KBM-7 (cell line): ENCODE measurements at regions not wholly inside any gene's neighbourhood (a gene's known extent, or its start where the extent isn't known, plus 50 kb on each side); places are given as distances from the start of the nearest gene placed in this dataset.

Source experiments
- DNase-seq: peaks from one replicate; pipeline ENCODE4 v3.0.0-alpha.2; 2015
- in situ Hi-C: fragments of 300-500 bp; cut with MboI; formaldehyde crosslinking; loops from 2 replicates; pipeline ENCODE4 v1.14.3; 2020; ENCODE audit warnings: low sequenced_read_pairs, low pct_unique_long_range_greater_than_20kb, mixed read lengths

DNA sequence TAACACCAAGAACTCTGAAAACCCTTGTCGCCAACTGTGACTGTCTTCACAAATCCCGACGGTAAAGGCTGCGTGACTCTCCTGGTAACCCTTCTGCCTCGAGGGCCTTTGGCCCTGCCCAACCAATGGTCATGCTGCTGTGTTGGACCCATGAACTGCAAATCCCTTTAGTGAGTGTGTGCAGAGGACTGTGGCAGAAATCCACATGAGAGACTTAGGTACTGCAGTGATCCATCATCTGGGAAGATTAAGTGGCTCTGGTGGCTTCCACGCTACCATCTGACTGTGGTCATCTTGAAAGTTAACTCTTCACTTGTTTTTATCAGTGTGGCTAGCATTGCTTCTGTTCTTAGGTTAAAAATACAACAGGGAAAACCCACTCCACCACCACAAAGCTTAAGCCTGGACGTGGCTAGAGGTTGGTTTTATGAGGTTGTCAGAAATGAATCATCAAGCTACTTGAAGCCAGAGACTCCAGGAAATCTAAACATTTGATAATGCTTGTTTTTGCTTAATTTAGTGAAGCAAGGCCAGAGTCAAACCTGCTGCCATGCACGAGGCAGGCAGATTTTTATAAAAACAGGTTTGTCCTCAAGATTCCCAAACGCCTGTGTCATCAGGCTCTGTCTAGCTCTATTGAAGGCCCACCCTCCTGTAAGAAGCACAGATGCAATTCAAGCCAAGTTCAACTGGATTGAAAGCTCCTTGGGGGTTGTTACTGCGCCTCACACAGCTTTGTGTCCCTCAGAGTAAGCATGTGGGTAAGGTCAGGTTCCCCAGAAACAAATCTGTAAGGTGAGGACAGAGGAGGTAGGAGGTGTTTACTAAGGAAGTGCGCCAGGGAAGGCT, 52.7 kb upstream of the ERCC6L2 start:
- DNase-seq = no peak
- in situ Hi-C loops = no loop called here

DNA sequence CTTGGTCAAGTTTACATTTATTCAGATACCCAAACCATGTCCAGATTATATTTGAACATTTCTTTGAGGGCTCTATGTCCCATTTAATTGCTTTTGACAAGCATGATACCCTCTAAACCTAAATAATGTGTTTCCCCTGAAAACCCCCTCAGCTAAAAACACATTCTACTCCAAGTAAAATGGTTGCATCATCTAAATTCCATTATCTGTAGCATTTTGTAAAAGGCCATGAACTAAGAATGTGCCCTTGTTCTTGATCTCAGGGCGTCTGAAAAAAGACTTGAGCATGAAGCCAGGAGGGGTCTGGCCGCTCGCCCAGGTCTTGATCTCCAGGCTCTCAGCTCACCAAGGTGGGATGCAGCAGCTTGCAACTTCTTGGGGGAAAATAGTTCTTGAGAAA, 53.5 kb upstream of the ERCC6L2 start:
- no peak for DNase-seq
- in situ Hi-C loops = no loop called here

DNA sequence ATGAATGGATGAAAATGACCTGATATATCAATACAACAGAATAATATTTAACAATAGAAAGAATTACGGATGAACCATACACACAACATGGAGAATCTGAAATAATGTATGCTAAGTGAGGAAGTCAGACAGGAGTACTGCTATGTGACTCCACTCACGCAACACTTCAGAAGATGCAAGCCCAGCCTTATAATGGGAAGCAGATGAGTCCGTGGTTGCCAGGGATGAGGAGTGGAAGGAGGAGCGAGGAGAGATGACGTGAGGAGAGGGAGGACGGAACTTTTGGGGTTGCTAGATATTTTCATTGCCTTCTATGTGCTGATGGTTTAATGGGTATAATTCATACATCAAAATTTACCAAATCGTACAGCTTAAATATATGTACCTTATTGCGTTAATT, 55.4 kb upstream of the ERCC6L2 start:
- in situ Hi-C loops = no loop called here
- DNase-seq = no peak

- in situ Hi-C loops = no loop called here
- DNase-seq = no peak
Observed at GRCh38 chr9:95819636-95820035, 55.9 kb upstream of the ERCC6L2 start.

GRCh38 chr9:95817205-95817604, 58.3 kb upstream of the ERCC6L2 start:
- in situ Hi-C loops = no loop called here
- no peak for DNase-seq

DNA sequence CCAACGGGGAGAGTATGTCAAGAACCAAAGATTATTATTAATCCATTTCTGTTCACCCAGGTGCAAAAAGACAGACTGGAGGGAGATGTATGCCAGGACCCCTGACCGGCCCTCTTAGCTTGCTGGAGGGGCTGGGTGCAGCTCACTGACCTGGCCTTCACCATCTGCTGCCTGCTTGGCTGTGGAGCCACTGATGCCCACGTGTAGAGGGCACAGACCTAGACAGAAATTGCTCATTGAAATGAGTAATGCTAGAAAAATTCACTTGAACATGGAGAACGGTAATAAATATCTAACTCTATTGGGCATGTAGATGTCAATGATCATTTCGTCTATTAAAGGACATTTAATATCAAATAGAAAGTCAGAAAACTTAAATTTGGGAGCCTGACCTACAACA, 58.8 kb upstream of the ERCC6L2 start:
- in situ Hi-C loops = no loop called here
- no peak for DNase-seq

DNA sequence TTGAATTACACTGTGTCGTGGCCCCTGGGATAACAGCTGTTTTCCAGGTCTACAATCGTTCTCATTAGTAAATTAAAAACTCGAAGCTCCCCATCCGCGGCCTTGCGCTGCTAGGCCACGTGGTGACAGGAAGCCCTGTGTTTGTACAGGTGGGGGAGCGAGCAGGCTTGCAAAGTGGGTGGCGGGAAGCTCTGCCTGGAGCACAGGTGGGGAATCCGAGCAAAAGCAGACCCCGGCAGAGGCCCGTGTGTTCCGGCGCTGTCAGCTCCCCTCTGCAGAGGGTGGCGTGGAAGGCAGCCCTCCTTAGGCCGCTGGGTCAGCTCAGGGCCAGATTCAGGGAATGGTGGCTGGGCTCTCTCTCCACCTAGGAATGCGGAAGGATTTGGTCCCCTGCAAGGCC, 59.5 kb upstream of the ERCC6L2 start:
- in situ Hi-C loops = no loop called here
- DNase-seq = no peak

GRCh38 chr9:95815133-95815532, 60.4 kb upstream of the ERCC6L2 start:
- in situ Hi-C loops = no loop called here
- no peak for DNase-seq

GRCh38 chr9:95813923-95814322, 61.6 kb upstream of the ERCC6L2 start:
- no peak for DNase-seq
- in situ Hi-C loops = no loop called here

DNA sequence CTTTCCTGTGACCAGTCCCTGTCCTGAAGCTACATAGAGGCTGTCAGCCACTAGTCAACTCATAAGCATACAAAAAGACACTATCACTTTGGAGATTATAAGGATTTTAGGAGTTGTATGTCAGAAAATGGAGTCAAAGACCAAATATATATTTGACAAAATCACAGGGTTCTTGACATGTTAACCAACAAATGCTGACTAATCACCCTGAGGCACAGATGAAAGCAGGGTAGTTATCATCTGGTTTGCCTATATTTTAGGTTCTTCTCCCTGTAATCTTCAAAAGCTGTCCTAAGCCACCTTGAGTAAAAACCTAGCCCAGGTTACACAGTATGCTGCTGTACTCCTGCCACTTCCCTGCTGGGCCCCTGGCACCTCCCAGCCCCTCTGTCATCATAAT, 64.7 kb upstream of the ERCC6L2 start:
- no peak for DNase-seq
- in situ Hi-C loops = no loop called here

DNA sequence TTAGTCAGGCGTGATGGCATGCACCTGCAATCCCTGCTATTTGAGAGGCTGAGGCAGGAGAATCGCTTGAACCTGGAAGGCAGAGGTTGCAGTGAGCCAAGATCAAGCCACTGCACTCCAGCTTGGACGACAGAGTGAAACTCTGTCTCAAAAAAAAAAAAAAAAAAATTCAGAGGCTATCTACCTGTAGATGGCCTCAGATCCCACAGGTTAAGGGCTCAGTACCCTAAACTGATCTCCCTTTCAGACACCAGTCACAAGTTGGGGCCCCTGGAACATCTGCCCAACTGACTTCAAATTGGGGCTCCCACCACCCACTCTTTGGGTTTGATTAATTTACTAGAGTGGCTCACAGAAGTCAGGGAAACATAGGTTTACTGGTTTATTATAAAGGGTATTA, 65.4 kb upstream of the ERCC6L2 start:
- in situ Hi-C loops = no loop called here
- no peak for DNase-seq

GRCh38 chr9:95809686-95810085, 65.8 kb upstream of the ERCC6L2 start:
- in situ Hi-C loops = no loop called here
- DNase-seq = no peak

DNA sequence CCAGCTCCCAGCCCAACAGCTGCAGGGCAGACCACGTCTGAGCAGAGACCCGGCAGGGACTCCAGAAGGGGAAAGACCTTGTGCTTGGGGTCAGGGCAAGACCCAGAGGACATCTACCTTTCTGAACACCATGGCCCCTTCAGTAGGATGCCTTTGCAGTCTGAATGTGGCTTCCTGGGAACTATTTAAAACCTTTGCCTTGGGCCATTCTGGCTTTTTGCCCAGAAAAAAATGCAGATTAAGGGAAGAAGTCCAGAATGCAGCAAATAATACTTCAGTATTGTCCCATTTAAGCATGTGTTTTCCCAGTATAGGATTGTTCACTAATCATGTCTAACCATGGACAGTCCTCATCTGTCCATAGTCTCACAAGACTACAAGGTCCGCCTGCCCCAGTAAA, 67.5 kb upstream of the ERCC6L2 start:
- in situ Hi-C loops = no loop called here
- no peak for DNase-seq

DNA sequence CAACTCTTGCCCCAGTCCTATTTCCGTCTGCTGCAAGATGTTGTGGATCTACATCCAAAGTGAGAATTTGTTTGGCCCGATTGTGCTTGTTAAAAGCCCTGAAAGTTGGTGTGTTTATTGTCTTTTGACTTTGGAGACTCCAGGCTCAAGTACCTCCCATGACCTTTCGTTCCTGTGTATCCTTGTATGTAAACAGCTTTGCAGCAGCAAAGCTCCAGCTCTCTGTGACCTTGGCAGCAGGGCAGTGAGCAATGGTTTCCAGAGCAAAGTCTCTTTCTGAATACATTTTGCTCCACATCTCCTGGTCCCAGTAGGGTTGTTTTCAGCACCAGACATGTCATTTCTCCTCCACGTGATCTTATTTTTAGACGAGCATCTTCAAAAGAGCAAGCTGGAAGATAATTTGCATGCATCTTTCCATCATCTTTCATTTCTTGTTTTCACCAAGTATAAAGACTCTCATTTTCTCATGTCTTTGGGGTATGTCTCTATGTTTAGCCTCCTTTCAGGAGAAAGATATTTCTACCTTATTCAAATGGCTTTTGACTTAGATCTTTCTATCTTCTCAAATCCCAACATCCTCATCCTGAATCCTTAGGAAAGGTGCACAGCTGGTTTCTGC, 68.1 kb upstream of the ERCC6L2 start:
- in situ Hi-C loops = no loop called here
- no peak for DNase-seq

GRCh38 chr9:95803197-95803596, 72.3 kb upstream of the ERCC6L2 start:
- in situ Hi-C loops = no loop called here
- no peak for DNase-seq

GRCh38 chr9:95801797-95802196, 73.7 kb upstream of the ERCC6L2 start:
- DNase-seq = no peak
- in situ Hi-C loops = no loop called here

GRCh38 chr9:95796029-95796428, 79.5 kb upstream of the ERCC6L2 start:
- DNase-seq = no peak
- in situ Hi-C loops = no loop called here

GRCh38 chr9:95793924-95794828, 81.3 kb upstream of the ERCC6L2 start:
- in situ Hi-C loops = no loop called here
- DNase-seq = no peak

DNA sequence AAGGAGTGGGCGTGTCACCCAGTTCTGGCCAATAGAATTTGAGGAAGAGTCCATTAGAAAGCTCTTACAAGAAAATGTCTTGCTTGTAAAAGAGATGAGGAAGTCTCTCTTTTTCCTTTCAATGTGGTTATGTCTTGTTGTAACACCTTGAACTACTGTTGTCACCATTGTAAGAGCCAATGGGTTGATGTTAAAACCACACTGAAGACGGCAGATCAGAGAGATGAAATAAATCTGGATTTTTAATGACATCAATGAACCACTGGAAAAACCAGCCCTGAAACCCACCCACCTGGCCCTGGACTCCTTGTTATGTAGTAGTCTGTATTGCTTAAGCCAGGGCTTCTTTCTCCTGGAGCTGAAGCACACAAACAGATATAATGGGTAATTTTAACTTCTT, 83.8 kb upstream of the ERCC6L2 start:
- in situ Hi-C loops = no loop called here
- DNase-seq = peak; percentile 4

DNA sequence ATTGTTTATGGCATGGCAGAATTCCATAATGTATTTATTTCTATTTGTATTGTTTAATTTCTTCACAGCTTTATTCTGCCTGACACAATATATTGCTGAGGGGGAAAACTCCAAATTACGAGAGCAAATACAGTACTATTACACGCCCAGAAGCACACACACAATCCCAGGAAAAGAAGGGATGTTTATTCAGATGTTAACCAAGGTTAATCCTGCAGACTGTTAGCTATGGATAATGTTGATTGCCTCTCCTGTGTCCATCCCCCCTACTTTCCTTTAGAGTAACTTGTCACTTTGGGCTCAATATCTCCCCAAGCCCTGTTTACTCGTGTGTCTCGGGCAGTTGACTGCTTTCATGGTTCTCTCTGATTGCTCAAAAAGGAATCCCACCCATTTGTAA, 84.2 kb upstream of the ERCC6L2 start:
- no peak for DNase-seq
- in situ Hi-C loops = no loop called here
